ENCODE measurements at regions not wholly inside any gene's neighbourhood (a gene's known extent, or its start where the extent isn't known, plus 50 kb on each side); places are given as distances from the start of the nearest gene placed in this dataset.

GRCh38 chr15:92324101-92324963 lies 69.3 kb upstream of the ST8SIA2 start (continued):
- TF ChIP-seq ZNF70 (CRISPR knock-in tag; IDR thresholded peaks at IDR 0.05) = no peak

GRCh38 chr15:92326236-92326635 lies 67.4 kb upstream of the ST8SIA2 start:
- no peak for TF ChIP-seq POU6F1 (CRISPR knock-in tag; IDR thresholded peaks at IDR 0.05; ENCODE audit: borderline replicate concordance, low read depth)
- no peak for TF ChIP-seq RARB (CRISPR knock-in tag; IDR thresholded peaks at IDR 0.05)
- TF ChIP-seq ZFP30 (CRISPR knock-in tag; IDR thresholded peaks at IDR 0.05) = no peak
- TF ChIP-seq SNAI2 (CRISPR knock-in tag; IDR thresholded peaks at IDR 0.05) = no peak
- TF ChIP-seq TOX (CRISPR knock-in tag; IDR thresholded peaks at IDR 0.05; ENCODE audit: borderline replicate concordance) = no peak
- TF ChIP-seq ARNTL (CRISPR knock-in tag; IDR thresholded peaks at IDR 0.05; ENCODE audit: borderline replicate concordance, low read depth) = no peak
- no peak for TF ChIP-seq CSDC2 (CRISPR knock-in tag; IDR thresholded peaks at IDR 0.05)
- TF ChIP-seq ZNF565 (CRISPR knock-in tag; conservative IDR thresholded peaks at IDR 0.05; ENCODE audit: low read depth) = no peak
- TF ChIP-seq GLIS3 (CRISPR knock-in tag; IDR thresholded peaks at IDR 0.05) = no peak
- no peak for TF ChIP-seq ZNF70 (CRISPR knock-in tag; IDR thresholded peaks at IDR 0.05)
- TF ChIP-seq PPARA (CRISPR knock-in tag; IDR thresholded peaks at IDR 0.05; ENCODE audit: borderline replicate concordance) = no peak
- no peak for TF ChIP-seq ZC3H10 (CRISPR knock-in tag; IDR thresholded peaks at IDR 0.05)
- TF ChIP-seq ISL1 (CRISPR knock-in tag; IDR thresholded peaks at IDR 0.05) = no peak
- no peak for TF ChIP-seq PATZ1 (CRISPR knock-in tag; IDR thresholded peaks at IDR 0.05; ENCODE audit: borderline replicate concordance)
- no peak for TF ChIP-seq TCF4 (CRISPR knock-in tag; IDR thresholded peaks at IDR 0.05; ENCODE audit: borderline replicate concordance)
- no peak for TF ChIP-seq BACH2 (CRISPR knock-in tag; IDR thresholded peaks at IDR 0.05; ENCODE audit: borderline replicate concordance)
- TF ChIP-seq OSR1 (CRISPR knock-in tag; IDR thresholded peaks at IDR 0.05) = no peak
- TF ChIP-seq CSRNP3 (CRISPR knock-in tag; IDR thresholded peaks at IDR 0.05) = no peak
- TF ChIP-seq ZFP3 (CRISPR knock-in tag; IDR thresholded peaks at IDR 0.05) = no peak
- TF ChIP-seq TSHZ2 (CRISPR knock-in tag; IDR thresholded peaks at IDR 0.05) = no peak
- ATAC-seq = no peak

GRCh38 chr15:92327033-92327432 lies 66.6 kb upstream of the ST8SIA2 start:
- no peak for TF ChIP-seq CSDC2 (CRISPR knock-in tag; IDR thresholded peaks at IDR 0.05)
- no peak for TF ChIP-seq TCF4 (CRISPR knock-in tag; IDR thresholded peaks at IDR 0.05; ENCODE audit: borderline replicate concordance)
- TF ChIP-seq OSR1 (CRISPR knock-in tag; IDR thresholded peaks at IDR 0.05) = no peak
- TF ChIP-seq BACH2 (CRISPR knock-in tag; IDR thresholded peaks at IDR 0.05; ENCODE audit: borderline replicate concordance) = no peak
- TF ChIP-seq CSRNP3 (CRISPR knock-in tag; IDR thresholded peaks at IDR 0.05) = no peak

More at GRCh38 chr15:92327033-92327432, 66.6 kb upstream of the ST8SIA2 start:
- ATAC-seq = no peak
